ENCODE measurements at regions not wholly inside any gene's neighbourhood (a gene's known extent, or its start where the extent isn't known, plus 50 kb on each side); places are given as distances from the start of the nearest gene placed in this dataset.

- WGBS, result 60% methylated on average over 1 of the region's 3 CpGs
Observed at GRCh38 chr14:37669242-37669641, 73.8 kb downstream of the TTC6 start.

GRCh38 chr14:37673439-37673838, 78.0 kb downstream of the TTC6 start:
- no peak overlapping the region for H3K4me3 ChIP-seq (ENCODE audit: insufficient read depth in 1 of 2, low read depth in 1 of 2, low read length in 2 of 2)
- H4K8ac ChIP-seq (ENCODE audit: low read length), result no peak overlapping the region
- no peaks in the 10 kb centered on the region for H3K27me3 ChIP-seq (ENCODE audit: control insufficient read depth in 1 of 2, insufficient read depth in 1 of 2, low read length in 2 of 2)
- no peaks in the 10 kb centered on the region for H3K36me3 ChIP-seq (ENCODE audit: control insufficient read depth in 1 of 2, insufficient read depth in 2 of 2, low read depth in 1 of 2, low read length in 2 of 2)
- no peak overlapping the region for H3K18ac ChIP-seq (ENCODE audit: low read depth in 1 of 2, low read length in 2 of 2)
- H3K4me2 ChIP-seq (ENCODE audit: low read length, poor library complexity, severe bottlenecking), result no peak overlapping the region
- H3K23ac ChIP-seq (ENCODE audit: low read length in 2 of 2), result no peak overlapping the region
- no peak overlapping the region for H2BK5ac ChIP-seq (ENCODE audit: low read depth, low read length, poor library complexity, severe bottlenecking)
- no peak overlapping the region for H2AK5ac ChIP-seq (ENCODE audit: low read length, severe bottlenecking)
- no peak overlapping the region for H3K27ac ChIP-seq (ENCODE audit: low read length, poor library complexity, severe bottlenecking)
- no peaks in the 10 kb centered on the region for H3K9me3 ChIP-seq (ENCODE audit: control insufficient read depth, low read length)
- no peak overlapping the region for H2AFZ ChIP-seq (ENCODE audit: low read depth, low read length)
- H4K91ac ChIP-seq (ENCODE audit: low read length), result no peak overlapping the region
- 88% methylated on average over 1 of the region's 1 CpG for WGBS
- no peak overlapping the region for H3K9ac ChIP-seq (ENCODE audit: low read length)
- no peak overlapping the region for H3K4ac ChIP-seq (ENCODE audit: low read depth in 1 of 2, low read length in 2 of 2)
- no peak overlapping the region for H2BK15ac ChIP-seq (ENCODE audit: low read depth, poor library complexity, severe bottlenecking)
- no peak for DNase-seq
- H2BK120ac ChIP-seq (ENCODE audit: low read depth, low read length), result no peak overlapping the region
- H3K4me1 ChIP-seq (ENCODE audit: control insufficient read depth, insufficient read depth, low read depth, low read length), result no peaks in the 10 kb centered on the region
- H2BK12ac ChIP-seq (ENCODE audit: low read length in 2 of 2), result no peak overlapping the region
- H3K79me1 ChIP-seq (replicated peaks; ENCODE audit: low read length, poor library complexity, severe bottlenecking), result no peaks in the 10 kb centered on the region
- H3K14ac ChIP-seq (ENCODE audit: low read length in 2 of 2), result no peak overlapping the region

More at GRCh38 chr14:37669242-37669641, 73.8 kb downstream of the TTC6 start:
- no peak overlapping the region for H3K23ac ChIP-seq (ENCODE audit: low read length in 2 of 2)
- no peak overlapping the region for H4K91ac ChIP-seq (ENCODE audit: low read length)
- H3K9ac ChIP-seq (ENCODE audit: low read length), result no peak overlapping the region
- H3K79me1 ChIP-seq (replicated peaks; ENCODE audit: low read length, poor library complexity, severe bottlenecking), result no peaks in the 10 kb centered on the region
- no peak overlapping the region for H3K14ac ChIP-seq (ENCODE audit: low read length in 2 of 2)
- H3K4me1 ChIP-seq (ENCODE audit: control insufficient read depth, insufficient read depth, low read depth, low read length), result no peaks in the 10 kb centered on the region
- no peak overlapping the region for H4K8ac ChIP-seq (ENCODE audit: low read length)
- no peak overlapping the region for H2AFZ ChIP-seq (ENCODE audit: low read depth, low read length)
- no peak overlapping the region for H3K4me3 ChIP-seq (ENCODE audit: insufficient read depth in 1 of 2, low read depth in 1 of 2, low read length in 2 of 2)
- no peaks in the 10 kb centered on the region for H3K27me3 ChIP-seq (ENCODE audit: control insufficient read depth in 1 of 2, insufficient read depth in 1 of 2, low read length in 2 of 2)
- H2BK15ac ChIP-seq (ENCODE audit: low read depth, poor library complexity, severe bottlenecking), result no peak overlapping the region
- no peak overlapping the region for H3K27ac ChIP-seq (ENCODE audit: low read length, poor library complexity, severe bottlenecking)
- no peak overlapping the region for H3K4me2 ChIP-seq (ENCODE audit: low read length, poor library complexity, severe bottlenecking)
- H2BK5ac ChIP-seq (ENCODE audit: low read depth, low read length, poor library complexity, severe bottlenecking), result no peak overlapping the region
- H2BK12ac ChIP-seq (ENCODE audit: low read length in 2 of 2), result peak overlapping the region in 1 of 2 experiments; percentile 63
- H2AK5ac ChIP-seq (ENCODE audit: low read length, severe bottlenecking), result no peak overlapping the region
- no peak overlapping the region for H2BK120ac ChIP-seq (ENCODE audit: low read depth, low read length)
- DNase-seq, result no peak
- no peaks in the 10 kb centered on the region for H3K9me3 ChIP-seq (ENCODE audit: control insufficient read depth, low read length)
- no peak overlapping the region for H3K4ac ChIP-seq (ENCODE audit: low read depth in 1 of 2, low read length in 2 of 2)
- no peaks in the 10 kb centered on the region for H3K36me3 ChIP-seq (ENCODE audit: control insufficient read depth in 1 of 2, insufficient read depth in 2 of 2, low read depth in 1 of 2, low read length in 2 of 2)
- no peak overlapping the region for H3K18ac ChIP-seq (ENCODE audit: low read depth in 1 of 2, low read length in 2 of 2)

- Histone ChIP-seq H4K8ac (ENCODE audit: low read length) (no peak overlapping the region), H2AK5ac (ENCODE audit: low read length, severe bottlenecking) (no peak overlapping the region), H3K79me1 (replicated peaks; ENCODE audit: low read length, poor library complexity, severe bottlenecking) (no peaks in the 10 kb centered on the region), H3K23ac (ENCODE audit: low read length in 2 of 2) (no peak overlapping the region), H3K36me3 (ENCODE audit: control insufficient read depth in 1 of 2, insufficient read depth in 2 of 2, low read depth in 1 of 2, low read length in 2 of 2) (no peaks in the 10 kb centered on the region), H3K4me3 (ENCODE audit: insufficient read depth in 1 of 2, low read depth in 1 of 2, low read length in 2 of 2) (no peak overlapping the region), H2BK120ac (ENCODE audit: low read depth, low read length) (no peak overlapping the region), H2BK15ac (ENCODE audit: low read depth, poor library complexity, severe bottlenecking) (no peak overlapping the region), H3K27ac (ENCODE audit: low read length, poor library complexity, severe bottlenecking) (no peak overlapping the region), H3K9me3 (ENCODE audit: control insufficient read depth, low read length) (no peaks in the 10 kb centered on the region), H3K27me3 (ENCODE audit: control insufficient read depth in 1 of 2, insufficient read depth in 1 of 2, low read length in 2 of 2) (no peaks in the 10 kb centered on the region), H3K18ac (ENCODE audit: low read depth in 1 of 2, low read length in 2 of 2) (no peak overlapping the region), H3K14ac (ENCODE audit: low read length in 2 of 2) (no peak overlapping the region), H2AFZ (ENCODE audit: low read depth, low read length) (no peak overlapping the region), H4K91ac (ENCODE audit: low read length) (no peak overlapping the region), H2BK5ac (ENCODE audit: low read depth, low read length, poor library complexity, severe bottlenecking) (no peak overlapping the region), H3K9ac (ENCODE audit: low read length) (no peak overlapping the region), H3K4me2 (ENCODE audit: low read length, poor library complexity, severe bottlenecking) (no peak overlapping the region), H3K4me1 (ENCODE audit: control insufficient read depth, insufficient read depth, low read depth, low read length) (peaks cover 2% of the 10 kb centered on the region), H3K4ac (ENCODE audit: low read depth in 1 of 2, low read length in 2 of 2) (no peak overlapping the region), H2BK12ac (ENCODE audit: low read length in 2 of 2) (no peak overlapping the region)
- DNase-seq, result peak; percentile 34
- 81% methylated on average over 3 of the region's 3 CpGs for WGBS
Observed at GRCh38 chr14:37678916-37679315, 83.5 kb downstream of the TTC6 start.

GRCh38 chr14:37681486-37681885, 86.1 kb downstream of the TTC6 start:
- Histone ChIP-seq H2BK5ac (ENCODE audit: low read depth, low read length, poor library complexity, severe bottlenecking) (no peak overlapping the region), H3K14ac (ENCODE audit: low read length in 2 of 2) (no peak overlapping the region), H3K9me3 (ENCODE audit: control insufficient read depth, low read length) (no peaks in the 10 kb centered on the region), H3K18ac (ENCODE audit: low read depth in 1 of 2, low read length in 2 of 2) (no peak overlapping the region), H3K36me3 (ENCODE audit: control insufficient read depth in 1 of 2, insufficient read depth in 2 of 2, low read depth in 1 of 2, low read length in 2 of 2) (no peaks in the 10 kb centered on the region), H3K4me2 (ENCODE audit: low read length, poor library complexity, severe bottlenecking) (no peak overlapping the region), H3K27ac (ENCODE audit: low read length, poor library complexity, severe bottlenecking) (no peak overlapping the region), H2BK15ac (ENCODE audit: low read depth, poor library complexity, severe bottlenecking) (no peak overlapping the region), H2AFZ (ENCODE audit: low read depth, low read length) (no peak overlapping the region), H3K23ac (ENCODE audit: low read length in 2 of 2) (no peak overlapping the region), H3K4ac (ENCODE audit: low read depth in 1 of 2, low read length in 2 of 2) (no peak overlapping the region), H3K4me1 (ENCODE audit: control insufficient read depth, insufficient read depth, low read depth, low read length) (peaks cover 2% of the 10 kb centered on the region), H2AK5ac (ENCODE audit: low read length, severe bottlenecking) (no peak overlapping the region), H2BK12ac (ENCODE audit: low read length in 2 of 2) (no peak overlapping the region), H3K79me1 (replicated peaks; ENCODE audit: low read length, poor library complexity, severe bottlenecking) (no peaks in the 10 kb centered on the region), H3K27me3 (ENCODE audit: control insufficient read depth in 1 of 2, insufficient read depth in 1 of 2, low read length in 2 of 2) (no peaks in the 10 kb centered on the region), H2BK120ac (ENCODE audit: low read depth, low read length) (no peak overlapping the region), H4K8ac (ENCODE audit: low read length) (no peak overlapping the region), H3K9ac (ENCODE audit: low read length) (no peak overlapping the region), H3K4me3 (ENCODE audit: insufficient read depth in 1 of 2, low read depth in 1 of 2, low read length in 2 of 2) (no peak overlapping the region), H4K91ac (ENCODE audit: low read length) (no peak overlapping the region)
- no peak for DNase-seq
- 100% methylated on average over 2 of the region's 3 CpGs for WGBS

All from mesenchymal stem cell (in vitro differentiated cells and primary cell).